T-cell (primary cell): ENCODE measurements at regions not wholly inside any gene's neighbourhood (a gene's known extent, or its start where the extent isn't known, plus 50 kb on each side); places are given as distances from the start of the nearest gene placed in this dataset.

Source experiments
- ATAC-seq, 4 experiments: fragments of 200-7000 bp in 3 of 4; fragments of 150-1000 bp in 1 of 4; cut with Tn5 transposase; replicated peaks in 1 of 4; 1 replicate in 3 of 4; 2 replicates in 1 of 4; pipeline ENCODE4 v1.10.0; 2021; ENCODE audit warnings: moderate library complexity in 3 of 4, mild to moderate bottlenecking in 2 of 4, moderate number of reproducible peaks in 1 of 4
- CTCF ChIA-PET, 2 donors: fragments of 300-600 bp; sonication (Branson Sonifier 250); formaldehyde crosslinking; loops; one replicate each; lab custom pipeline; 2022; ENCODE audit warnings: antibody characterized with exemption in 2 of 2; lab: Charles Lee
- POLR2A ChIA-PET, 2 donors: fragments of 300-600 bp; sonication (Branson Sonifier 250); formaldehyde crosslinking; loops; one replicate each; lab custom pipeline; 2022; ENCODE audit warnings: antibody characterized with exemption in 2 of 2; lab: Charles Lee
- DNase-seq, 35 experiments: peaks; one replicate each; pipeline versions ENCODE4 v3.0.0 to v3.0.0-alpha.2; 2013 to 2023
- H3K27ac ChIP-seq: one replicate; pipeline ENCODE4 v1.5.1; 2013; ENCODE audit warnings: low read length
- H3K27me3 ChIP-seq, 2 experiments: replicated peaks in 1 of 2; 1 replicate in 1 of 2; 2 replicates in 1 of 2; pipeline versions ENCODE4 v1.6.1 to v1.7.0; 2013; ENCODE audit warnings: low read length in 1 of 2, mixed read lengths in 1 of 2; ENCODE audit not compliant: control insufficient read depth in 2 of 2, insufficient read depth in 2 of 2; ENCODE audit errors: extremely low read depth in 1 of 2
- H3K36me3 ChIP-seq, 2 donors: 1 replicate in 1 of 2; 2 replicates in 1 of 2; pipeline versions ENCODE4 v1.6.1 to v1.7.0; 2013; ENCODE audit warnings: low read length in 1 of 2; ENCODE audit not compliant: control insufficient read depth in 2 of 2, insufficient read depth in 1 of 2; ENCODE audit errors: extremely low read depth in 1 of 2
- H3K4me1 ChIP-seq, 2 experiments: 1 replicate in 1 of 2; 2 replicates in 1 of 2; pipeline versions ENCODE4 v1.6.1 to v1.7.0; 2013; ENCODE audit warnings: low read length in 2 of 2, mixed read lengths in 1 of 2; ENCODE audit not compliant: insufficient read depth in 2 of 2, control insufficient read depth in 1 of 2; ENCODE audit errors: extremely low read depth in 1 of 2
- H3K4me3 ChIP-seq, 2 donors: 1 replicate in 1 of 2; 2 replicates in 1 of 2; pipeline versions ENCODE4 v1.5.1 to v1.7.0; 2013; ENCODE audit warnings: mild to moderate bottlenecking in 2 of 2, low read length in 1 of 2, moderate library complexity in 1 of 2; ENCODE audit not compliant: control insufficient read depth in 1 of 2; ENCODE audit errors: extremely low read depth in 1 of 2
- H3K9me3 ChIP-seq: 2 replicates; pipeline ENCODE4 v1.7.0; 2013
- H3K27ac Mint-ChIP-seq, 2 donors: one replicate each; pipeline ENCODE4 v1.8.0; 2020 to 2021; ENCODE audit warnings: mild to moderate bottlenecking in 2 of 2, mixed read lengths in 2 of 2
- H3K27me3 Mint-ChIP-seq, 2 donors: one replicate each; pipeline ENCODE4 v1.8.0; 2021 to 2022; ENCODE audit warnings: mixed read lengths in 2 of 2
- H3K36me3 Mint-ChIP-seq: one replicate; pipeline ENCODE4 v1.8.0; 2021; ENCODE audit warnings: mixed read lengths
- H3K4me1 Mint-ChIP-seq, 3 donors: one replicate each; pipeline ENCODE4 v1.8.0; 2020 to 2022; ENCODE audit warnings: mixed read lengths in 3 of 3, mild to moderate bottlenecking in 1 of 3
- H3K4me3 Mint-ChIP-seq, 3 donors: one replicate each; pipeline ENCODE4 v1.8.0; 2020 to 2022; ENCODE audit warnings: mild to moderate bottlenecking in 3 of 3, mixed read lengths in 3 of 3, moderate library complexity in 3 of 3
- H3K9me3 Mint-ChIP-seq, 3 donors: one replicate each; pipeline ENCODE4 v1.8.0; 2020 to 2022; ENCODE audit warnings: mixed read lengths in 3 of 3
- WGBS: methylation state at CpG from one replicate; pipeline ENCODE4 v1.1.5; 2013; ENCODE audit warnings: missing lambda C conversion rate; ENCODE audit not compliant: insufficient coverage; 5-methylcytosine and 5-hydroxymethylcytosine counted together

DNA sequence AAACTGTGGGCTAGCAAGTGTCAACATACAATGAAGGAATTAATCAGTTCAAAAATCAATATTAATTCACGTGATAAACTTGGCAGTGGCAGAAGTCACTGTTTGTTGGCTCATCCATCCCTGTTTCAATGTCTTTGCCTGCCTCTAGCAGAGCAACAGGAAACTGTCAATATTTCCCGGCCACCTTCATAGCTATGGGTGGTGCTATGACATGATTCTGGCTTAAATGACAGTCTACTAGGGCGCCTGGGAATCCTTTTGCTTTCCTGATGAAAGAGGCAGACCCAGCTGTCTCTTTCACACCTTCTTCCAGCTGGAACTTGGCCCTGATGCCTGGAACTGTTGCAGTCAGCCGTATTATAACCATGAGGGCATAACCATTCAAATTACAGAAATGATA is 72.1 kb upstream of the DNAH5 start:
- H3K36me3 ChIP-seq: no peaks in the 10 kb centered on the region
- POLR2A ChIA-PET: no interaction called here
- CTCF ChIA-PET: no interaction called here
- Mint-ChIP-seq H3K27me3 (peaks cover 23 to 32% of the 10 kb centered on the region in 2 donors), H3K36me3 (no peaks in the 10 kb centered on the region), H3K4me3 (no peak overlapping the region), H3K4me1 (peaks cover 5 to 6% (median 6%) of the 10 kb centered on the region in 3 donors), H3K27ac (no peak overlapping the region), H3K9me3 (peaks cover 0 to 6% (median 3%) of the 10 kb centered on the region in 3 donors)
- H3K4me1 ChIP-seq: peaks cover 0 to 3% of the 10 kb centered on the region in 2 experiments
- WGBS: 73% methylated on average over 4 of the region's 4 CpGs
- H3K27me3 ChIP-seq: peaks cover 2 to 29% of the 10 kb centered on the region in 2 experiments
- no peaks in the 10 kb centered on the region for H3K9me3 ChIP-seq
- no peak for ATAC-seq
- DNase-seq: no peak
- H3K27ac ChIP-seq: no peak overlapping the region
- H3K4me3 ChIP-seq: no peak overlapping the region

DNA sequence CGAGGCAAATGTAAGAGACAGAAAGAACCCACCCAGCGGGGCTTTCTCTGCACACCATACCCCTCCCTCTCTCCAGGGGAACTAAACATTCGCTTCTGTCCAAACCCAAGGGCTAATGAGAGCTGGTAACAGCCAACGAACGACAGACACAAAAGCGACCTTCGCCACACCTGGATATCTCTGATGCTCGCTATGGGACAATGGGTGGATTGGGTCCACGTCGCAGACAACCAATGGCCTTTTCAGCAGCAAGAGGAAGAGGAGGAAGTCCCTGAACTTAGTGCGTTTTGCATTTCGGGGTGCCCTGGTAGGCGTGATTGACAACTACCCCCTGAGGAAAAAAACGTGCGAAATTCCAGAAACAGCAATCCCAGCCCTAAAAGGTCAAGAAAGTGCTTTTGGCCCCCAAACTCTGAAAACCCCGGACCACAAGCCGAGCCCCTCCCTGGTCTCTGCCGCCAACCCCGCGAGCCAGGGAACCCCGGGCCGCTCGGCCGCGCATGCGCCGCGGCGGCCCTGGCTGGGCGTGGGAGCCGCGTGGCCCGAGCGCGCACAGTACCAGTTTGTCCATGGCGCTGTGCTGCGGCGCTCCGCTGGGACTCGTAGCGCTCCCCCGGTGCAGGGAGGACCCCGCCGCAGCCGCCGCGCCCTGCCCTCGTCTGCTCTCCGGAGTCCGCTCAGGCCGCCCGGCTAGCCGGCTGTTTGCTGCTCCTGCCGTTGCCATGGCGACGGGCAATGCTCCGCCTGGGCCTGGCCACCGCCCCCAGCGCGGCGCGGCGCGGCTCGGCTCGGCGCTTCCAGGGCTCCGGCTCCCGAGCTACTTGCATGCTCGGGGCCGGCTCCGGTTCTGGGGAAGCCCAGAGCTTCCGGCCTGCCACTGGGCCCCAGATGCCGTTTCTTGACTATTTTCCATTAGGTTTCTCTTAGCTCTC is 66.9 kb upstream of the DNAH5 start:
- DNase-seq (peak in 8 of 35 experiments; percentile 1 to 16 (median 7)), ATAC-seq (peak; percentile 34 to 53 (median 46))
- CTCF ChIA-PET: no interaction called here
- Mint-ChIP-seq H3K36me3 (peaks cover 3% of the 10 kb centered on the region), H3K27me3 (peaks cover 35 to 43% of the 10 kb centered on the region in 2 donors), H3K4me3 (peak overlapping the region; percentile 66 to 81 (median 66)), H3K4me1 (peaks cover 6 to 12% (median 11%) of the 10 kb centered on the region in 3 donors), H3K9me3 (no peaks in the 10 kb centered on the region), H3K27ac (no peak overlapping the region)
- POLR2A ChIA-PET: no interaction called here
- Histone ChIP-seq H3K4me3 (peak overlapping the region; percentile 10 to 70), H3K4me1 (peaks cover 0 to 7% of the 10 kb centered on the region in 2 experiments), H3K36me3 (no peaks in the 10 kb centered on the region), H3K27me3 (peaks cover 0 to 23% of the 10 kb centered on the region in 2 experiments), H3K27ac (no peak overlapping the region), H3K9me3 (no peaks in the 10 kb centered on the region)
- 2% methylated on average over 66 of the region's 74 CpGs for WGBS

DNA sequence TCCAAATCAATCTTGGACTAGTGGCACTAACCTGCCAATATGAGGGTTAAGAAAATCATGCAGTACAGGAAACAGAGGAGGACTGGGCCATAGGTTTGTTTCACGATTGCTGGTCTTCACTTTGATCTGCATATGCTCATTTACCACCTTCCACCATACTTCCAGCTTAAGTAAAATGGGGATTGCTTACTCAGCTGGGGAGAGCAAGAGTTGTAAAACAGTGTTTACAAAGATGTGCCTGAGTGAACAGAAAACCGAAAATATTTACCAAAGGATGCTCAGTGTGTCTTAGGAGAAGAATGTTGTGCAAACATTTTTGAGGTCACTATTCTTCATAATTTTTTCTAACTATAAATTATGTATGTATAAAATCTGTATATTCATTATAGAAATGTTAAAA is 65.1 kb upstream of the DNAH5 start:
- H3K27ac Mint-ChIP-seq: no peak overlapping the region
- no CpG with 5 or more reads among the region's 2 CpGs for WGBS
- CTCF ChIA-PET: no interaction called here
- DNase-seq: no peak
- Histone ChIP-seq H3K27ac (no peak overlapping the region), H3K9me3 (no peaks in the 10 kb centered on the region), H3K36me3 (no peaks in the 10 kb centered on the region), H3K27me3 (peaks cover 0 to 17% of the 10 kb centered on the region in 2 experiments), H3K4me3 (no peak overlapping the region), H3K4me1 (peaks cover 0 to 7% of the 10 kb centered on the region in 2 experiments)
- peaks cover 6 to 12% (median 11%) of the 10 kb centered on the region in 3 donors for H3K4me1 Mint-ChIP-seq
- POLR2A ChIA-PET: no interaction called here
- H3K36me3 Mint-ChIP-seq: peaks cover 3% of the 10 kb centered on the region
- H3K4me3 Mint-ChIP-seq: no peak overlapping the region
- ATAC-seq: no peak
- H3K27me3 Mint-ChIP-seq: peaks cover 30 to 43% of the 10 kb centered on the region in 2 donors
- H3K9me3 Mint-ChIP-seq: no peaks in the 10 kb centered on the region

DNA sequence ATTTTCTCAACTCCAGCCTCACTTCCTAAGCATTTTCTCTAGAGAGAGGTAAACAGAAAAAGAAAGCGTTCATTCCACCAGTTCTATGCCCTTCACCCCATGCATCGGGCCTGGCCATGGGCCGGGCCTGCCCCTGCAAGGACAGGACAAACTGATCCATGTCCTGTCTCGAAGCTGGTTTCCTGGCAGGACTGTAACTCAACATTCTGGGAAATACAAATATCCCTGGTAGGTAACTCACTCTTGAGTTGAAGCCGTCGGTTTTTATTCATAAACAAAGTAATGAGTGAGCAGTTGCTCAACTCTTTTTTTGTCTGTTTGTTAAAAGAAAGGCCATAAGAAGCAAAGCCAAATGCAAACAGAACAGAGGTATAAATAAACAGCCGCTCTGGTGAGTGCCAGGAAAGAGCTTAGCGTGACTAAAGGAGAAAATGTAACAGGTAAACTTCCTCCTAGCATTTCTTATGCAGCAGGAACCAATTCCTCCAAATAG is 64.4 kb upstream of the DNAH5 start:
- no peak for ATAC-seq
- CTCF ChIA-PET: no interaction called here
- Histone ChIP-seq H3K4me1 (peaks cover 0 to 7% of the 10 kb centered on the region in 2 experiments), H3K36me3 (no peaks in the 10 kb centered on the region), H3K27ac (no peak overlapping the region), H3K4me3 (no peak overlapping the region), H3K9me3 (no peaks in the 10 kb centered on the region), H3K27me3 (peaks cover 0 to 15% of the 10 kb centered on the region in 2 experiments)
- peaks cover 3% of the 10 kb centered on the region for H3K36me3 Mint-ChIP-seq
- POLR2A ChIA-PET: no interaction called here
- H3K4me1 Mint-ChIP-seq: peaks cover 6 to 12% (median 11%) of the 10 kb centered on the region in 3 donors
- H3K4me3 Mint-ChIP-seq: no peak overlapping the region
- H3K27me3 Mint-ChIP-seq: peaks cover 24 to 37% of the 10 kb centered on the region in 2 donors
- no peaks in the 10 kb centered on the region for H3K9me3 Mint-ChIP-seq
- WGBS: 80% methylated on average over 4 of the region's 8 CpGs
- no peak overlapping the region for H3K27ac Mint-ChIP-seq
- DNase-seq: no peak

DNA sequence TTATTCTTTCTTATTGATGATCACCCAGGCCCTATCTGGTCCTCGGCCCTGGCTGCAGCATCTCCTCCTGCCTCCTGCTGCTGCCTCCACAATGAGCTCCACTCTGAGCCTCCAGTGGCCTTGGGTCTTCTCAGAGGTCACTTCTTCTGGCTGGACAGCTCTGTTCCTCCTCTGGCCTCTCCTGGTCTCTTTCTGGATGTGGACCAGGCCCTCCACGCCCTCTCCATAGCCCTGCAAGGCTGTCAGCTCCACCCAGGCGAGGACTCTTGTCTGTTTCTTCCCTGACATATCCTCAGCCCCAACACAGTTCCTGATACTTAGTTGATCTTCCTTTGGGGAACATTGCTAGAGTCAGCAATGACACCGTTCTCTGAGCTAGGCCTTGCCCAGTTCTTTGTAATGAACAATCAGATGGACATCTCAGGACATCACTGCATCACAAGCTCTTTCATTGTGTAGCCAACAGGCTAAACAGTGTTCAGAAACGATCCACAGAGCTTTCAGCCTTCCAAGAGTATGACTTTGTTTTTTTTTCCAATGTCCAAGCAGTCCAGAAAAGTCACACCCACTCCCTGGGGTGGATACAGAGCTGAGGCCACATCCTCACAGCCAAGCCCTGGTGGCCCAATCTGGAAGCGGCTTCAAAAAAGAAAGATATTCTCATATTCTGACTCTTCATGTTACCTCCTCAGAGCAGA is 62.5 kb upstream of the DNAH5 start:
- Mint-ChIP-seq H3K27me3 (peaks cover 12 to 22% of the 10 kb centered on the region in 2 donors), H3K27ac (no peak overlapping the region), H3K4me1 (peaks cover 4 to 8% (median 8%) of the 10 kb centered on the region in 3 donors), H3K4me3 (no peak overlapping the region), H3K36me3 (peaks cover 3% of the 10 kb centered on the region), H3K9me3 (no peaks in the 10 kb centered on the region)
- no peaks in the 10 kb centered on the region for H3K36me3 ChIP-seq
- H3K27ac ChIP-seq: no peak overlapping the region
- POLR2A ChIA-PET: no interaction called here
- H3K9me3 ChIP-seq: no peaks in the 10 kb centered on the region
- H3K4me1 ChIP-seq: peaks cover 0 to 7% of the 10 kb centered on the region in 2 experiments
- 70% methylated on average over 5 of the region's 6 CpGs for WGBS
- H3K27me3 ChIP-seq: peaks cover 0 to 7% of the 10 kb centered on the region in 2 experiments
- CTCF ChIA-PET: no interaction called here
- DNase-seq (no peak), ATAC-seq (no peak)
- H3K4me3 ChIP-seq: no peak overlapping the region

DNA sequence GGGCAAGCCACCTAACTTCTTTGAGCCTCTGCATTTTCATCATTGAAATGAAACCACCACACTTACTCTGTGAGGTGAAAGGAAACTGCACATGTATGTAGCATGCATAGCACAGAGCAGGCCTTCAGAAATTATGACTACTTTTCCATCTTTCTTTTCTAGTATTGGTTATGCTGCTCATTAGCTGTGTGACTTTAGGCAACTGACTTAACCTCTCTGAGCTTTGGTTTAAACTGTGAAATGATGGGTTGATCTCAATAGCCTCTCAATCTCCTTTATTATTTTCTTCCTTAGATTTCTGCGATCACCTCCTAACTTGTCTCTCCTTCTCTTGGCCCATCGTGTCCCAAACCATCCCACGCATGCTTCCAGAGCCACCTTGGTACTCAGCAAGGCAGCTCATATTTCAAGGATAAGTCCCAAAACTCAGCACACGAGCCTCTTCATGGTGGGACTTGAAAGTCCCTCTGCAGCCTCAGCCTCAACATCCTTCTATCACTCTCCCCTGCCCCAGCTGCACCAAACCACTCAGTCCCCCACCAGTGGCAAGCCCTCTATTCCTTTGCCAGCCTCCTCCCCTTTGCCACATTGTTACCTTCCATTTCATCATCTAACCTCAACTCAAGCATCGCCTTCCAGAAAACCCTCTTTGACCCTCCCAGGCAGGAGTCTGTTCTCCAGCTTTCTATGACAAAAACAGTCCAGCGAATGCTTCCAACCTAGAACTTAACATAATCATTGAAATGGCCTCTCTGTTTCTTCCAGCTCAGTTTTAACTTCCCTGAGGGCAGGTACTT is 60.3 kb upstream of the DNAH5 start:
- no peak overlapping the region for H3K4me3 Mint-ChIP-seq
- POLR2A ChIA-PET: no interaction called here
- H3K36me3 Mint-ChIP-seq: peaks cover 3% of the 10 kb centered on the region
- no peak for ATAC-seq
- peaks cover 5 to 13% of the 10 kb centered on the region in 2 donors for H3K27me3 Mint-ChIP-seq
- Histone ChIP-seq H3K27me3 (peaks cover 0 to 2% of the 10 kb centered on the region in 2 experiments), H3K36me3 (no peaks in the 10 kb centered on the region), H3K4me3 (no peak overlapping the region), H3K4me1 (no peaks in the 10 kb centered on the region), H3K27ac (no peak overlapping the region), H3K9me3 (no peaks in the 10 kb centered on the region)
- CTCF ChIA-PET: no interaction called here
- H3K27ac Mint-ChIP-seq: no peak overlapping the region
- H3K4me1 Mint-ChIP-seq: no peaks in the 10 kb centered on the region
- peaks cover 0 to 4% (median 0%) of the 10 kb centered on the region in 3 donors for H3K9me3 Mint-ChIP-seq
- DNase-seq: no peak
- WGBS: 61% methylated on average over 4 of the region's 6 CpGs
